WTC11 (cell line): ENCODE measurements at regions not wholly inside any gene's neighbourhood (a gene's known extent, or its start where the extent isn't known, plus 50 kb on each side); places are given as distances from the start of the nearest gene placed in this dataset.

ENCODE experiments used
- ATAC-seq: fragments of 200-7000 bp; cut with Tn5 transposase; 2 replicates; pipeline ENCODE4 v1.10.0; 2021; ENCODE audit warnings: mild to moderate bottlenecking, moderate library complexity
- CTCF ChIA-PET: fragments of 300-600 bp; sonication (Branson Sonifier 250); formaldehyde crosslinking; loops from one replicate; lab custom pipeline; 2021; ENCODE audit warnings: antibody characterized with exemption; lab: Charles Lee
- POLR2A ChIA-PET: fragments of 350-600 bp; sonication (Branson Sonifier 250); formaldehyde crosslinking; loops from one replicate; lab custom pipeline; 2021; ENCODE audit warnings: antibody characterized with exemption; lab: Charles Lee
- DNase-seq: peaks from one replicate; pipeline ENCODE4 v3.0.0; 2021; ENCODE audit warnings: low spot score
- H3K27ac Mint-ChIP-seq: 2 replicates; pipeline ENCODE4 v1.8.0; 2021; ENCODE audit warnings: mixed read lengths
- H3K27me3 Mint-ChIP-seq: 2 replicates; pipeline ENCODE4 v1.8.0; 2021; ENCODE audit warnings: low read depth, mild to moderate bottlenecking, moderate library complexity, mixed read lengths
- H3K36me3 Mint-ChIP-seq: 2 replicates; pipeline ENCODE4 v1.8.0; 2021; ENCODE audit warnings: mixed read lengths
- H3K4me1 Mint-ChIP-seq: 2 replicates; pipeline ENCODE4 v1.8.0; 2022; ENCODE audit warnings: mixed read lengths
- H3K4me3 Mint-ChIP-seq: 2 replicates; pipeline ENCODE4 v1.8.0; 2021; ENCODE audit warnings: mild to moderate bottlenecking, moderate library complexity, mixed read lengths
- H3K9me3 Mint-ChIP-seq: 2 replicates; pipeline ENCODE4 v1.8.0; 2021; ENCODE audit warnings: mixed read lengths
- AFF4 ChIP-seq: sonication (generic); formaldehyde crosslinking; IDR thresholded peaks from 2 replicates; pipeline ENCODE4 v1.8.1; 2023; ENCODE audit warnings: mild to moderate bottlenecking, missing genetic modification reagents, borderline replicate concordance
- HMGXB4 ChIP-seq: sonication (generic); formaldehyde crosslinking; IDR thresholded peaks from 2 replicates; pipeline ENCODE4 v1.8.1; 2023; ENCODE audit warnings: mild to moderate bottlenecking, moderate library complexity, missing genetic modification reagents
- JAZF1 ChIP-seq: fragments of 250-450 bp; sonication (Bioruptor Pico); IDR thresholded peaks from 2 replicates; pipeline ENCODE4 v1.9.0; 2021; ENCODE audit warnings: moderate library complexity, mild to moderate bottlenecking, inconsistent platforms
- PRDM15 ChIP-seq: sonication (generic); formaldehyde crosslinking; IDR thresholded peaks from 2 replicates; pipeline ENCODE4 v1.8.0; 2022; ENCODE audit warnings: missing genetic modification reagents
- ZBTB21 ChIP-seq: sonication (generic); formaldehyde crosslinking; IDR thresholded peaks from 2 replicates; pipeline ENCODE4 v1.8.1; 2023; ENCODE audit warnings: mild to moderate bottlenecking, missing genetic modification reagents, borderline replicate concordance
- ZNF263 ChIP-seq: sonication (generic); formaldehyde crosslinking; IDR thresholded peaks from 2 replicates; pipeline ENCODE4 v1.8.1; 2022; ENCODE audit warnings: low read depth, mild to moderate bottlenecking, moderate library complexity, missing genetic modification reagents
- TF ChIP-seq, protein P1 (sequence below): sonication (generic); formaldehyde crosslinking; IDR thresholded peaks from 2 replicates; pipeline ENCODE4 v1.8.1; 2022; ENCODE audit warnings: missing genetic modification reagents, borderline replicate concordance
- TF ChIP-seq, protein P2 (sequence below): fragments of 250-450 bp; sonication (Bioruptor Pico); IDR thresholded peaks from 2 replicates; pipeline ENCODE4 v1.9.0; 2021; ENCODE audit warnings: mild to moderate bottlenecking

- no peak for TF ChIP-seq PRDM15 (CRISPR knock-in tag)
- TF ChIP-seq, protein P1, sequence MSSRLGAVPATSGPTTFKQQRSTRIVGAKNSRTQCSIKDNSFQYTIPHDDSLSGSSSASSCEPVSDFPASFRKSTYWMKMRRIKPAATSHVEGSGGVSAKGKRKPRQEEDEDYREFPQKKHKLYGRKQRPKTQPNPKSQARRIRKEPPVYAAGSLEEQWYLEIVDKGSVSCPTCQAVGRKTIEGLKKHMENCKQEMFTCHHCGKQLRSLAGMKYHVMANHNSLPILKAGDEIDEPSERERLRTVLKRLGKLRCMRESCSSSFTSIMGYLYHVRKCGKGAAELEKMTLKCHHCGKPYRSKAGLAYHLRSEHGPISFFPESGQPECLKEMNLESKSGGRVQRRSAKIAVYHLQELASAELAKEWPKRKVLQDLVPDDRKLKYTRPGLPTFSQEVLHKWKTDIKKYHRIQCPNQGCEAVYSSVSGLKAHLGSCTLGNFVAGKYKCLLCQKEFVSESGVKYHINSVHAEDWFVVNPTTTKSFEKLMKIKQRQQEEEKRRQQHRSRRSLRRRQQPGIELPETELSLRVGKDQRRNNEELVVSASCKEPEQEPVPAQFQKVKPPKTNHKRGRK (CRISPR knock-in tag) = no peak
- TF ChIP-seq, protein P2, sequence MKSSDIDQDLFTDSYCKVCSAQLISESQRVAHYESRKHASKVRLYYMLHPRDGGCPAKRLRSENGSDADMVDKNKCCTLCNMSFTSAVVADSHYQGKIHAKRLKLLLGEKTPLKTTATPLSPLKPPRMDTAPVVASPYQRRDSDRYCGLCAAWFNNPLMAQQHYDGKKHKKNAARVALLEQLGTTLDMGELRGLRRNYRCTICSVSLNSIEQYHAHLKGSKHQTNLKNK (CRISPR knock-in tag) = no peak
- TF ChIP-seq AFF4 = no peak
Observed at GRCh38 chr12:100708591-100708990, 86.0 kb upstream of the ANO4 start (continued).

- H3K9me3 Mint-ChIP-seq = no peaks in the 10 kb centered on the region
- peak overlapping the region; percentile 67 for H3K4me3 Mint-ChIP-seq
- no peaks in the 10 kb centered on the region for H3K36me3 Mint-ChIP-seq
- CTCF ChIA-PET = interaction anchor here (0.6 to 4.2 kb wide), 5 partner anchors 9 to 449 kb away, joined by 3 to 23 read pairs (median 4); partner anchors contain the start of genes DEPDC4 and SCYL2
- peaks cover 20% of the 10 kb centered on the region for H3K4me1 Mint-ChIP-seq
- peaks cover 56% of the 10 kb centered on the region for H3K27me3 Mint-ChIP-seq
- POLR2A ChIA-PET = interaction anchor here (1.1 to 1.8 kb wide), 2 partner anchors 28 to 142 kb away, joined by 3 to 6 read pairs; partner anchors contain the start of gene GAS2L3
- DNase-seq (peak; percentile 49), ATAC-seq (peak; percentile 55)
- H3K27ac Mint-ChIP-seq = no peak overlapping the region
- TF ChIP-seq ZNF263 (CRISPR knock-in tag) (no peak), ZBTB21 (CRISPR knock-in tag) (0 out of 2 replicates have a peak, but pooled peaks have one; percentile 26), JAZF1 (CRISPR knock-in tag) (no peak), HMGXB4 (CRISPR knock-in tag) (0 out of 2 replicates have a peak, but pooled peaks have one; percentile 2)
- TF ChIP-seq, all 79 proteins: peak for 2
Observed at GRCh38 chr12:100715976-100716944, 78.3 kb upstream of the ANO4 start.
